ENCODE measurements at regions not wholly inside any gene's neighbourhood (a gene's known extent, or its start where the extent isn't known, plus 50 kb on each side); places are given as distances from the start of the nearest gene placed in this dataset.

DNA sequence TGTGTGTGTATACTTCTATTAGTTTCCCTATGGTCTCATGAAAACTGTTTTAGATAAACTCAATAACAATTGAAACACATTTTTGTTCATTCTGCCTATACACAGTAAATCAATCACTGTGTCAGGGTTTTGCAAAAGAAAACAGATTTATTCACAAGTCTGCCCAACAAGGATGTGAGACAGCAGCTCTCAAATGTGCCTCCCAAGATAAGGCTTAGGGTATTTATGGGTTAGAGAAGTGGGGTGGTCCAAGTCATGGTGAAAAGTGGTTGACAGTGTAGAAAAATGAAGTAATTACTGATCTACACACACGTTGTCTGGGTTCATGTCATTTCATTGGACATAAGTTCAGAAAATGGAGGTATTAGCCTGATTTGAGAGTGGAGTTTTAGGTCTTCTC, 844.6 kb downstream of the SLITRK6 start:
- TF ChIP-seq, protein P1, sequence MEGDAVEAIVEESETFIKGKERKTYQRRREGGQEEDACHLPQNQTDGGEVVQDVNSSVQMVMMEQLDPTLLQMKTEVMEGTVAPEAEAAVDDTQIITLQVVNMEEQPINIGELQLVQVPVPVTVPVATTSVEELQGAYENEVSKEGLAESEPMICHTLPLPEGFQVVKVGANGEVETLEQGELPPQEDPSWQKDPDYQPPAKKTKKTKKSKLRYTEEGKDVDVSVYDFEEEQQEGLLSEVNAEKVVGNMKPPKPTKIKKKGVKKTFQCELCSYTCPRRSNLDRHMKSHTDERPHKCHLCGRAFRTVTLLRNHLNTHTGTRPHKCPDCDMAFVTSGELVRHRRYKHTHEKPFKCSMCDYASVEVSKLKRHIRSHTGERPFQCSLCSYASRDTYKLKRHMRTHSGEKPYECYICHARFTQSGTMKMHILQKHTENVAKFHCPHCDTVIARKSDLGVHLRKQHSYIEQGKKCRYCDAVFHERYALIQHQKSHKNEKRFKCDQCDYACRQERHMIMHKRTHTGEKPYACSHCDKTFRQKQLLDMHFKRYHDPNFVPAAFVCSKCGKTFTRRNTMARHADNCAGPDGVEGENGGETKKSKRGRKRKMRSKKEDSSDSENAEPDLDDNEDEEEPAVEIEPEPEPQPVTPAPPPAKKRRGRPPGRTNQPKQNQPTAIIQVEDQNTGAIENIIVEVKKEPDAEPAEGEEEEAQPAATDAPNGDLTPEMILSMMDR (IDR thresholded peaks at IDR 0.05; ENCODE audit: poor library complexity): no peak
- TF ChIP-seq EZH2phosphoT487 (IDR thresholded peaks at IDR 0.05; ENCODE audit: low read depth, severe bottlenecking, unreplicated experiment): no peak
